Mammary epithelial cell (primary cell): ENCODE measurements at regions not wholly inside any gene's neighbourhood (a gene's known extent, or its start where the extent isn't known, plus 50 kb on each side); places are given as distances from the start of the nearest gene placed in this dataset.
"Not testable (repeated sequence)": the region's sequence is repeated elsewhere in the genome, so short reads cannot be mapped to it uniquely, and the experiment has no call there.

Experiments used
- CTCF ChIP-seq, 2 donors: IDR thresholded peaks in 1 of 2; conservative IDR thresholded peaks in 1 of 2; 2 replicates each; pipeline ENCODE4 v1.5.1; 2011 to 2012; ENCODE audit warnings: inconsistent platforms in 2 of 2, low read length in 2 of 2, mild to moderate bottlenecking in 2 of 2, control low read depth in 1 of 2, low read depth in 1 of 2; ENCODE audit not compliant: insufficient read depth in 1 of 2; ENCODE audit errors: extremely low read depth in 1 of 2
- EZH2 ChIP-seq: IDR thresholded peaks from 2 replicates; pipeline ENCODE4 v1.6.1; 2012; ENCODE audit warnings: low read length, inconsistent platforms, borderline replicate concordance

- TF ChIP-seq CTCF (conservative IDR thresholded peaks at IDR 0.05 in 1 of 2, IDR thresholded peaks at IDR 0.05 in 1 of 2; ENCODE audit: extremely low read depth in 1 of 2, insufficient read depth in 1 of 2, low read depth in 1 of 2, low read length in 2 of 2); EZH2: not testable (repeated sequence)
Measured at GRCh38 chr16:88232401-88233258, 150.1 kb upstream of the ZNF469 start.
